ENCODE measurements at regions not wholly inside any gene's neighbourhood (a gene's known extent, or its start where the extent isn't known, plus 50 kb on each side); places are given as distances from the start of the nearest gene placed in this dataset.

DNA sequence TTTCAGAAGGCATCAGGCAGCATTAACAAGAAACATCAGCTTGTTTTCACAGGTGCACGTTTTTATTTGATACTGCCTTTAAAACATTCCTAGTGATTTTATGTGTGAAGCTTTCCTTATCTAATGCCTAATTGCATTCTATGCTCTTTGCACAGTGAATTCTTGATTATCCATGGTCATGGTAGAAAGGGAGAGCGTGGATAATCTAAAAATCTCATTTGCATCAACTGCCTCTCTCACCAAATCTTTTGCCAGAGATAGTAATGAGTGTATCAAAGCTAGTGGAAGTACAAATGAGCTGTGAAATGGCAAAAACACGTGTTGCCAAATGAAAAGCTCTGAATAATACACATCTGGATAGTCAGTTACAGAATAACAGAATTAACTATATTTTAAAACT is 170.5 kb downstream of the NAA11 start:
- H4K20me1 ChIP-seq (replicated peaks; ENCODE audit: control insufficient read depth, insufficient read depth, low read length): no peaks in the 10 kb centered on the region
- FAIRE-seq (no peak), DNase-seq (ENCODE audit: extremely low read depth in 1 of 4, low spot score in 3 of 4) (no peak), ATAC-seq (no peak)
- H3K9me3 ChIP-seq (replicated peaks; ENCODE audit: control insufficient read depth, insufficient read depth, low read depth, low read length): peaks cover 4% of the 10 kb centered on the region; the same call in 1 of the 2 replicates
- H3K4me2 ChIP-seq (ENCODE audit: insufficient read depth, low read length): no peak overlapping the region
- H3K4me3 ChIP-seq: no peak overlapping the region
- H3K9me1 ChIP-seq (ENCODE audit: control insufficient read depth, insufficient read depth, low read length): no peaks in the 10 kb centered on the region
- H3K27me3 ChIP-seq (ENCODE audit: control insufficient read depth in 2 of 2, insufficient read depth in 2 of 2, low read length in 2 of 2): no peaks in the 10 kb centered on the region
- no peaks in the 10 kb centered on the region for H3K4me1 ChIP-seq (replicated peaks in 1 of 2; ENCODE audit: control insufficient read depth in 2 of 2, insufficient read depth in 2 of 2, low read length in 2 of 2)
- BruUV-seq (replicated peaks): no TSS peak
- no peaks in the 10 kb centered on the region for H3K36me3 ChIP-seq (ENCODE audit: control insufficient read depth, insufficient read depth, low read length)
- intact Hi-C loops (cut with micrococcal nuclease) (no loop called here), in situ Hi-C loops (cut with MboI) (no loop called here)
- WGBS (ENCODE audit: insufficient coverage, low coverage, missing lambda C conversion rate): 7% methylated on average over 3 of the region's 3 CpGs
- no peaks in the 10 kb centered on the region for H3K79me2 ChIP-seq (ENCODE audit: control insufficient read depth, insufficient read depth, low read length)
- no peak overlapping the region for H3K9ac ChIP-seq (ENCODE audit: insufficient read depth in 1 of 2, low read depth in 2 of 2, low read length in 2 of 2)
- CTCF ChIA-PET (ENCODE audit: low intra/inter-chr PET ratio): no interaction called here
- no peak overlapping the region for H3K27ac ChIP-seq (ENCODE audit: extremely low read depth, low read depth, low read length)
- POLR2A ChIA-PET: no interaction called here
- H2AFZ ChIP-seq (ENCODE audit: low read depth, low read length): no peak overlapping the region
- no peak for TF ChIP-seq JUND (IDR thresholded peaks at IDR 0.05; ENCODE audit: borderline replicate concordance, low read depth, low read length)
- TF ChIP-seq JUND (tag; IDR thresholded peaks at IDR 0.05; ENCODE audit: borderline replicate concordance, low read depth, low read length): no peak
- no peak for TF ChIP-seq RBM25 (IDR thresholded peaks at IDR 0.05; ENCODE audit: low read depth, low read length, severe bottlenecking)
- TF ChIP-seq TAF1 (IDR thresholded peaks at IDR 0.05; ENCODE audit: control insufficient read depth, extremely low read depth, insufficient read depth, low read length, severe bottlenecking): no peak
- TF ChIP-seq RBM34 (IDR thresholded peaks at IDR 0.05; ENCODE audit: borderline replicate concordance, insufficient read depth, low read length): no peak
- TF ChIP-seq, protein P1, sequence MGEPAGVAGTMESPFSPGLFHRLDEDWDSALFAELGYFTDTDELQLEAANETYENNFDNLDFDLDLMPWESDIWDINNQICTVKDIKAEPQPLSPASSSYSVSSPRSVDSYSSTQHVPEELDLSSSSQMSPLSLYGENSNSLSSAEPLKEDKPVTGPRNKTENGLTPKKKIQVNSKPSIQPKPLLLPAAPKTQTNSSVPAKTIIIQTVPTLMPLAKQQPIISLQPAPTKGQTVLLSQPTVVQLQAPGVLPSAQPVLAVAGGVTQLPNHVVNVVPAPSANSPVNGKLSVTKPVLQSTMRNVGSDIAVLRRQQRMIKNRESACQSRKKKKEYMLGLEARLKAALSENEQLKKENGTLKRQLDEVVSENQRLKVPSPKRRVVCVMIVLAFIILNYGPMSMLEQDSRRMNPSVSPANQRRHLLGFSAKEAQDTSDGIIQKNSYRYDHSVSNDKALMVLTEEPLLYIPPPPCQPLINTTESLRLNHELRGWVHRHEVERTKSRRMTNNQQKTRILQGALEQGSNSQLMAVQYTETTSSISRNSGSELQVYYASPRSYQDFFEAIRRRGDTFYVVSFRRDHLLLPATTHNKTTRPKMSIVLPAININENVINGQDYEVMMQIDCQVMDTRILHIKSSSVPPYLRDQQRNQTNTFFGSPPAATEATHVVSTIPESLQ (CRISPR knock-in tag; IDR thresholded peaks at IDR 0.05): no peak
- TF ChIP-seq ZNF707 (CRISPR knock-in tag; conservative IDR thresholded peaks at IDR 0.05): no peak
- TF ChIP-seq SETDB1 (IDR thresholded peaks at IDR 0.05; ENCODE audit: low read length): no peak
- TF ChIP-seq ZNF143 (CRISPR knock-in tag; IDR thresholded peaks at IDR 0.05): no peak
- no peak for TF ChIP-seq ZNF695 (CRISPR knock-in tag; IDR thresholded peaks at IDR 0.05)
- no peak for TF ChIP-seq ZBTB8A (IDR thresholded peaks at IDR 0.05; ENCODE audit: partially characterized antibody)
- no peak for TF ChIP-seq MTA3 (IDR thresholded peaks at IDR 0.05; ENCODE audit: borderline replicate concordance)
- TF ChIP-seq FOSL1 (tag; conservative IDR thresholded peaks at IDR 0.05): no peak
- no peak for TF ChIP-seq MAFK (IDR thresholded peaks at IDR 0.05; ENCODE audit: low read length)
- TF ChIP-seq RCOR1 (IDR thresholded peaks at IDR 0.05; ENCODE audit: borderline replicate concordance in 1 of 2, low read depth in 2 of 2, low read length in 2 of 2): no peak
- TF ChIP-seq, protein P2, sequence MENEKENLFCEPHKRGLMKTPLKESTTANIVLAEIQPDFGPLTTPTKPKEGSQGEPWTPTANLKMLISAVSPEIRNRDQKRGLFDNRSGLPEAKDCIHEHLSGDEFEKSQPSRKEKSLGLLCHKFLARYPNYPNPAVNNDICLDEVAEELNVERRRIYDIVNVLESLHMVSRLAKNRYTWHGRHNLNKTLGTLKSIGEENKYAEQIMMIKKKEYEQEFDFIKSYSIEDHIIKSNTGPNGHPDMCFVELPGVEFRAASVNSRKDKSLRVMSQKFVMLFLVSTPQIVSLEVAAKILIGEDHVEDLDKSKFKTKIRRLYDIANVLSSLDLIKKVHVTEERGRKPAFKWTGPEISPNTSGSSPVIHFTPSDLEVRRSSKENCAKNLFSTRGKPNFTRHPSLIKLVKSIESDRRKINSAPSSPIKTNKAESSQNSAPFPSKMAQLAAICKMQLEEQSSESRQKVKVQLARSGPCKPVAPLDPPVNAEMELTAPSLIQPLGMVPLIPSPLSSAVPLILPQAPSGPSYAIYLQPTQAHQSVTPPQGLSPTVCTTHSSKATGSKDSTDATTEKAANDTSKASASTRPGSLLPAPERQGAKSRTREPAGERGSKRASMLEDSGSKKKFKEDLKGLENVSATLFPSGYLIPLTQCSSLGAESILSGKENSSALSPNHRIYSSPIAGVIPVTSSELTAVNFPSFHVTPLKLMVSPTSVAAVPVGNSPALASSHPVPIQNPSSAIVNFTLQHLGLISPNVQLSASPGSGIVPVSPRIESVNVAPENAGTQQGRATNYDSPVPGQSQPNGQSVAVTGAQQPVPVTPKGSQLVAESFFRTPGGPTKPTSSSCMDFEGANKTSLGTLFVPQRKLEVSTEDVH (IDR thresholded peaks at IDR 0.05; ENCODE audit: low read depth, partially characterized antibody): no peak
- no peak for TF ChIP-seq ZNF780A (CRISPR knock-in tag; IDR thresholded peaks at IDR 0.05)
- TF ChIP-seq MCM3 (IDR thresholded peaks at IDR 0.05): no peak

Measured in K562 (cell line).